ENCODE measurements at regions not wholly inside any gene's neighbourhood (a gene's known extent, or its start where the extent isn't known, plus 50 kb on each side); places are given as distances from the start of the nearest gene placed in this dataset.
"Not testable (repeated sequence)": the region's sequence is repeated elsewhere in the genome, so short reads cannot be mapped to it uniquely, and the experiment has no call there.

DNA sequence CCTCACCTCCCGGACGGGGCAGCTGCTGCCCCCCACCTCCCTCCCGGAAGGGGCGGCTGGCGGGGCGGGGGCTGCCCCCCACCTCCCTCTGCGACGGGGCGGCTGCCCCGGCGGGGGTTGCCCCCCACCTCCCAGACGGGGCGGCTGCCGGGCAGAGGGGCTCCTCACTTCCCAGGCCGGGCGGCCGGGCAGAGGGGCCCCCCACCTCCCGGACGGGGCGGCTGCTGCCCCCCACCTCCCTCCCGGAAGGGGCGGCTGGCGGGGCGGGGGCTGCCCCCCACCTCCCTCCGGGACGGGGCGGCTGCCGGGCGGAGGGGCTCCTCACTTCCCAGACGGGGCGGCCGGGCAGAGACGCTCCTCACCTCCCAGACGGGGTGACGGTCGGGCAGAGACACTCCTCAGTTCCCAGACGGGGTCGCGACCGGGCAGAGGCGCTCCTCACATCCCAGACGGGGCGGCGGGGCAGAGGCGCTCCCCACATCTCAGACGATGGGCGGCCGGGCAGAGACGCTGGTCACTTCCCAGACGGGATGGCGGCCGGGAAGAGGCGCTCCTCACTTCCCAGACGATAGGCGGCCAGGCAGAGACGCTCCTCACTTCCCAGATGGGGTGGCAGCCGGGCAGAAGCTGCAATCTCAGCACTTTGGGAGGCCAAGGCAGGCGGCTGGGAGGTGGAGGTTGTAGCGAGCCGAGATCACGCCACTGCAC, 1218.8 kb downstream of the GATA3 start:
- DNase-seq = not testable (repeated sequence)

DNA sequence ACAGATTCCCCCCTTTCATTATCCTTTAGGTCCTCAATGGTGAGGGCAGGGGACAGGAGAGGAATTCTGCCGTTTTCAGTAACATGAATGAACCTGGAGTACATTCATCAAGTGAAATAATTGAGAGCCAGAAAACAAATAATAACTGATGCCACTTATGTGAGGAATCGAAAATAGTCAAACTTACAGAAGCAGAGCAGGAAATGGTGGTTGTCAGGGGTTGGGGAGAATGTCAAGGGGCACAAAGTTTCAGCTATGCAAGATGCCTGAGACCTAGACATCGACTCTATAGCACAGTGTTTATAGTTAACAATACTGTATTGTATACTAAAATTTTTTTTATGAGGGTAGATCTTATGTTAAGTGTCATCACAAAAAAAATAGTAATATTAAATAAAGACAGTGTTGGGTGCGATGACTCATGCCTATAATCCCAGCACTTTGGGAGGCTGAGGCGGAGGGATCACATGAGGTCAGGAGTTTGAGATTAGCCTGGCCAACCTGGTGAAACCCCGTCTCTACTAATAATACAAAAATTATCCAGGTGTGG, 1219.8 kb downstream of the GATA3 start:
- DNase-seq = no peak

DNA sequence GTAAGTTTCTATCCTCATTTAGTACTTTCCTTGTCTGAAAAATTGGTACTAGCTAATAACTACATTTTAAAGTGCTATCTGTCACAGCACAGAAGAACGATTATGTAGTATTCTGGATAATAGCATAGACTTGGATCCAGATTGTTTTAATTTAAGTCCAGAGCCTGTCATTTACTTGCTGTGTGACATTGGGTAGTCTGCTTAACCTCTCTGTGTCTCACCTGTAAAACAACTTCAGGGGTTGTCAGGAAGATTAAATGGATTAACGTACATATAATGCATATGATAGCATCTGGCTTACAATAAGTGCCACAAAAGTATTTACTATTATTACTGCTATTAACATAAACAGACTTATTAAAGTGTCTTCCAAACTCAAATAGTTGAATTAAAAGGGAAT, 1221.4 kb downstream of the GATA3 start:
- no peak for DNase-seq

GRCh38 chr10:9285690-9286089, 1231.2 kb downstream of the GATA3 start:
- no peak for DNase-seq

DNA sequence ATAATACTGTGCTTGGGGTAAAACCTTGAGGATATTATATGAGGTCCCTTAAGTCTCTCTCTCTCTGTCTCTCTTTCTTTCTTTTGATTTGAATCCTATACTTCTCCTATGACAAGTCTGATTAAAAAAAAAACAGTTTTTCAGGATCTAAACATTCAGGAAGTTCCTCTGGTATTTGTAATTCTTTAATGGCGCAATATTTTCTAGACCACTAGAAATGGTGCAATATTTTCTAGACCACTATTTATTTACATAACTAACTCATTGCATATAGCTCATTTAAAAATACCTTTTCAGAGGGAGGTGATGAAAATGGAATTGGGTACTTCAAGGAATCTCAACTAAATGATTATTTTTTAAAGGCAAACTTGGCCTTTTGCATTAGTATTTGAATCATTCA, 1235.3 kb downstream of the GATA3 start:
- DNase-seq = no peak

- DNase-seq = no peak
Observed at GRCh38 chr10:9291081-9291480, 1236.6 kb downstream of the GATA3 start.

GRCh38 chr10:9294132-9294663, 1239.7 kb downstream of the GATA3 start:
- DNase-seq = no peak

DNA sequence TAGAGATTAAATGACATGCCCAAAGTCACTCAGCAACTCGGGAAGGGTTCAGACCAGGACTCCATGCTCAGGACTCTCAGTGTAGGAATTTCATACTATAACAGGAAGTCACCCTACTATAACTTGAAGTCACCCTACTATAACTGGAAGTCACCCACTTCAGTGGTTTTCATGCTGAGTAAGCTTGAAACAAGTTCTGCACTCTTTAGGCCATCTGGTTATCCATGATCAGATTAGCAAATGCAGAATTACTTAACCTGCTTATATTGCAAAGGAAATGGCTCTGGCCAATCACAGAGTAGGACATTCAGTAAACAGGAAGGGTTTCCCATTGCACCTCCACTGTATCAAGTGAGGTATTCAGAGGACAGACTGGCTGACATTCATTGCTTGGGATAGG, 1240.4 kb downstream of the GATA3 start:
- no peak for DNase-seq

- DNase-seq = no peak
Observed at GRCh38 chr10:9296190-9296589, 1241.7 kb downstream of the GATA3 start.

DNA sequence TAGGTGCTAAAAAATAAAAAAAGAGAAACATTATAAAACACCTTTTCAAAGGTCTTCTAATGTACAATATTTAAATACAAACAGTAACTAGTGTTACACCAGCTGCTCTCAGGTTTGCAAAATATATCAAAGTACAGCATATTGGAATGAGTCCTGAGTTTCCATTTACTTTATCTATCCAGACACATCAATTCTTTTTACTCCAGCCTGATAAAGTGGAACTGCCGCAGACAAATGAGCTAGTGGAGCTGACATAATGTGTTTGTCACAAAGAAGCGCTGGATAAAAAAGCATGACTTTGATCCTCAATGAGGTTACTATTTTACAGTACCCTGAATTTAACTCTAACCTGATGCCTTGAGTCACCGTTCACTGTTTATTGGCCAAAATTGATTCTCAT, 1243.1 kb downstream of the GATA3 start:
- DNase-seq = no peak

DNA sequence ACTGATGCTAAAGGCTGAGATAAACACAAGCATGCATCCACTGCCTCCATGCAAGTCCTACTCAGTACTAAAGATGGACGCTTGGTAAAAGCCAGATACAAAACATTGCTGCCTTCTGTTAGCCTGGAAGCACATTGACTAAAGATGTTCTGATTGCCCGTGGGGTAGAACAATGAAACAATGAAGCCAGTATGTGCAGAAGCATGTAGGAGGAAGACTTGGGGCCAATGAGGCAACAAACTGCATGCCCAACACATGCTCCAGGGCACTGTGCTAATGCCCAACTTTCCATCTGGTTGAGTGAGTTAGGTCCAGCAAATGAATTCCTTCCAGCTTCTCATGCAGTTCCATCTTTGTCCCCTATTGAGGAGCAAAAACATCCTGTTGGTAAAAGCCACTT, 1245.5 kb downstream of the GATA3 start:
- DNase-seq = no peak

GRCh38 chr10:9301148-9301547, 1246.7 kb downstream of the GATA3 start:
- no peak for DNase-seq

GRCh38 chr10:9301554-9301953, 1247.1 kb downstream of the GATA3 start:
- DNase-seq = no peak

DNA sequence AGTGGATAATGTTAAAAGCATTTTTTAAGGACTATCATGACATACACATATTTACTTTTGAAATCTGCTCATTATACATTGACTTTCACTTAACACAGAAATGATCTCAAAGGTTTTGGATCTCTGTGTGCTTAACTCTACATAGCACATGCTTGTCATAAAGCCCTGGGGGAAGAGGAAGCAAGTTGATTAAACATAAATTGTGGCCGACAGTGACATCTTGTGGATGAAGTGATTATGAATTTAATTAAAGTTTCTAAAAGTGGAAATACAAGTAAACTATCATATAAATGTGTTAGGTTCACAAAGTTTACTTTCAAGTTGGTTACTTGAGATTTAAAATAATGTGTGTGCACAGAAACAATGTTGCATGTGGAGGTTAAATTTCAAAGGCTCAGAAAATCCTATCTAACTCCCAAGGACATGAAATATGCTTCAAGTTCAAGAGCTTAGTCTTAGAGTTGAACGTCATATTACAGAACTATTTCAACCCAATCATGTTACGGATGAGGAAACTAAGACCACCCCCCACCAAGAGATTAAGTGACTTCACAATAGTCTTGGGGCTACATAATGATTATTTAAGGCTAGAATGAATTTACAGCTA, 1247.8 kb downstream of the GATA3 start:
- DNase-seq = no peak

DNA sequence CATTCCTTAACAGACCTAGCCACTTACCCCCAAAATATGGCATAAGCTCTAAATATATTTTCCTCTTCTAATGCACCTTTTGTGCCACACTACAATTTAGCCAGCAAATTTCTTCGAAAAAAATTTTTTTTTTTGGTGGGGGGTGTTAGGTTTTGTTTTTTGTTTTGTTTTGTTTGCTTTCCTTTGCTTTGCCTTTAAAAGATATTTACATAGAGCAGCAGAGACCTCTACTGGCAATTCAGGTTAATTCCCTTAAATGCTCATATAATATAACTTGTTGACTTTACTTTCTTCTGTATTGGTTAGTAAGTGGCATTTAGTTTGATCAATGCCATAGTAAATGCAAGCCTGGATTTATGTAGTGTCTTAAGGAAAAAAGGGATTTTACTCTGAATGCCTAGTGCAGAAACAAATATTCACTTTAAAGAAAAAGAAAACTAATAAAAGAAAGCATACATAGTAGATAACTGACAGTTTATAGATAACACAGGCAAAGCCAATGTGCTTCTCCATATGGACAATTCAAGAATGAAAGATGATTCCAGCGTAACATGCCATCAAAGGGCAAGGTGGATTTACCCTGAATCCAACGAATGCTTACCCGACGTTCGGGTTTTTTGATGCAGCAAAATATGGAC, 1250.6 kb downstream of the GATA3 start:
- no peak for DNase-seq

DNA sequence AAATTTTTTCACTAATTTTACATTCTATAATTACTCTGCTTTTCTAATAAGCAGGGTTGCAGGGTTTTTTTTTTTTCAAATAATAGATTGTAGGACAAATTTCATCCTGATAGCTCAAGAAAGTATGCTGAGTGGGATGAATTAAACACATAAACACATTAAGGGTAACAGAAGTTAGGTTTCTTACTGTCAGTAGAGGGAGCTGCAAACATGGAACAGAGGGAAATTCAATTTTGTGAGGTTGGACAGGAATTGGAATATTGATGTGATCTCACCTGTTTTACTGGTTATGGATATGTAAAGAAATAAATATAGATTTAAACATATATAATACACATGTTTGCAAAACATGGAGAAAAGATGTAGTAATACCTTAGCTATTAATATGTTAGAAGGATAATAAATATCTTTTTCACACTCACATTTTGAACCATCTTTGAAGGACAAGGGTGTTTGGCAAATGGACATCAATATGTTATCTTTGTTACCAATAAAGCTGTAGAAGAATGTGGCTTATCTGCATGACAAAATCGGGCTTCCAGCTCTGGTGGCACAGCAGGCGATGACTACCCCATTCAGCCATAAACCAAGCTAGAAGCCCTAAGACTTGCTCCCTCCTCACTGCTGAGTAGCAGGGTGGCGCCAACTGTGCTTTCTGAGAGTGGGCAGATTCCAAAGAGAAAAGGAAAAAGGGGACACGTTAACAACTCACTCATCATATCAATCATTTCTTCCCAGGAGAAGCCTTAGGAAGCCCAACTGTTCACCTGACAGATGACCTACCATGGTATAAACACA, 1257.4 kb downstream of the GATA3 start:
- DNase-seq = no peak

DNA sequence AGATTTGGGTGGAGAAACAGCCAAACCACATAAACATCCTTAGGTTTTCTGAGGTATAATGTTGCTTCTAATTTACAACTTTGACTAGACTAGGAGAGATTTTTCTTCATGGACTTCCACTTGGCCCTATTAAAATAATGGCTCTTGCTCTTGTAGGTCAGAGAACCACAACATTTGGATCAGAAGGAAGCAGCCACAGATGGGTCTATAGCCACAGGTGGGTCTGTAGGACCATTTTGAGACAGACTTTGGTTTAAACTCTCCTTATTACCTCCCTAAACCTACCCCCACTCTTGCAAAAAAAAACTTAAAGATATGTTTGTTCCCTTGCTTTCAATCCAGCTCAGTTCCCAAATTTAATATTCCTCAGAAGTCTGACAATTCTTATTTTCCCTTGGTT, 1260.8 kb downstream of the GATA3 start:
- DNase-seq = no peak

DNA sequence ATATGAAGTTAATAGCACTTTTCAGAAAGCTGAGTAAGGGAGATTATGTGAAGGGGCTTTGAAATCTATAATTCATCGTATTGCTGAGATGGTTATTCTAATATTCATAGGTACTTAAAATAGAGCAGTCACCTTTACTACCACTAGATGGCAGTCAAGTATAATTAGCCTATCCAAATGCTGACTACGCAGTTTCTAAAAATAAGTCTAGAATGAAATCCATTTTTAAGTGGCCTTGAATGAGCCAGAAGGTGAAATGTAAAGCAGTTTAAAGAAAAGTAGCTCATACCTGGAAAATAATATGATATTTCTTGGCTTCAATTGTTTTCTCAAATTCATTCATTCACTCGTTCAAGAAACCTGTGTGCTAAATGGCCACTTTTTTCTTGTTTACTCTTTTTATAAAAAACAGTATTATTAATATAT, 1277.1 kb downstream of the GATA3 start:
- DNase-seq = peak; percentile 5

DNA sequence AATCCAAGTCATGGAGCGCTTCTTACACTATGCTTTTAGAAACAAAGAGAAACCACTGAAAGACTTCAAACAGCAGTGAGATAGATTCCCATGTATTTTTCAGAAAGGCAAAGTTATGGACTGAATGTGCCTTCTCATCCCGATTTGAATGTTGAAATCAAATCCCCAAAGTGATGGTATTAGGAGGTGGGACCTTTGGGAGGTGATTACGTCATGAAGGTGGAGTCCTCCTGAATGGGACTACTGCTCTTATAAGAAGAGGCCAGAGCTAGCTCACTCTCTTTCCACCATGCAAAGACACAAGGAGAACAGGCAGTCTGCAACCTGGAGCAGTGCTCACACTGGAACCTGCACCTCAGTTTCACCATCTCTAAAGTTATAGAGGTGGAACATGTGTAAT, 1279.8 kb downstream of the GATA3 start:
- no peak for DNase-seq

GRCh38 chr10:9339716-9340115, 1285.2 kb downstream of the GATA3 start:
- DNase-seq = no peak

- DNase-seq = no peak
Observed at GRCh38 chr10:9342885-9343570, 1288.5 kb downstream of the GATA3 start.

- not testable (repeated sequence) for DNase-seq
Observed at GRCh38 chr10:9347933-9348332, 1293.4 kb downstream of the GATA3 start.
